ENCODE measurements at regions not wholly inside any gene's neighbourhood (a gene's known extent, or its start where the extent isn't known, plus 50 kb on each side); places are given as distances from the start of the nearest gene placed in this dataset.

GRCh38 chr2:9083287-9083686 is 79.8 kb upstream of the MBOAT2 start:
- Histone ChIP-seq H3K27me3 (ENCODE audit: control insufficient read depth, insufficient read depth, low read length) (no peaks in the 10 kb centered on the region), H3K4me3 (ENCODE audit: low read length) (no peak overlapping the region), H3K27ac (ENCODE audit: low read length) (no peak overlapping the region), H3K9me3 (replicated peaks; ENCODE audit: control insufficient read depth, low read depth, low read length) (peaks cover 6% of the 10 kb centered on the region), H3K36me3 (ENCODE audit: control insufficient read depth, insufficient read depth, low read length) (no peaks in the 10 kb centered on the region), H3K4me1 (ENCODE audit: control insufficient read depth, insufficient read depth, low read length) (peaks cover 2% of the 10 kb centered on the region)
- 63% methylated on average over 2 of the region's 3 CpGs for WGBS (ENCODE audit: insufficient coverage)
- DNase-seq, result no peak

GRCh38 chr2:9082158-9082557 is 78.7 kb upstream of the MBOAT2 start:
- no peak overlapping the region for H3K4me3 ChIP-seq (ENCODE audit: low read length)
- H3K4me1 ChIP-seq (ENCODE audit: control insufficient read depth, insufficient read depth, low read length), result peaks cover 2% of the 10 kb centered on the region
- no peaks in the 10 kb centered on the region for H3K36me3 ChIP-seq (ENCODE audit: control insufficient read depth, insufficient read depth, low read length)
- no peak for DNase-seq
- no peaks in the 10 kb centered on the region for H3K27me3 ChIP-seq (ENCODE audit: control insufficient read depth, insufficient read depth, low read length)
- no peak overlapping the region for H3K27ac ChIP-seq (ENCODE audit: low read length)
- peaks cover 6% of the 10 kb centered on the region for H3K9me3 ChIP-seq (replicated peaks; ENCODE audit: control insufficient read depth, low read depth, low read length)

- no peak for DNase-seq
- H3K27me3 ChIP-seq (ENCODE audit: control insufficient read depth, insufficient read depth, low read length), result no peaks in the 10 kb centered on the region
- H3K9me3 ChIP-seq (replicated peaks; ENCODE audit: control insufficient read depth, low read depth, low read length), result peaks cover 6% of the 10 kb centered on the region
- no peak overlapping the region for H3K4me3 ChIP-seq (ENCODE audit: low read length)
- no CpG with 5 or more reads among the region's 2 CpGs for WGBS (ENCODE audit: insufficient coverage)
- H3K27ac ChIP-seq (ENCODE audit: low read length), result no peak overlapping the region
- no peaks in the 10 kb centered on the region for H3K4me1 ChIP-seq (ENCODE audit: control insufficient read depth, insufficient read depth, low read length)
- no peaks in the 10 kb centered on the region for H3K36me3 ChIP-seq (ENCODE audit: control insufficient read depth, insufficient read depth, low read length)
Measured at GRCh38 chr2:9081750-9082149, 78.3 kb upstream of the MBOAT2 start.

- Histone ChIP-seq H3K9me3 (replicated peaks; ENCODE audit: control insufficient read depth, low read depth, low read length) (peaks cover 6% of the 10 kb centered on the region), H3K27me3 (ENCODE audit: control insufficient read depth, insufficient read depth, low read length) (no peaks in the 10 kb centered on the region), H3K4me3 (ENCODE audit: low read length) (no peak overlapping the region), H3K4me1 (ENCODE audit: control insufficient read depth, insufficient read depth, low read length) (no peaks in the 10 kb centered on the region), H3K27ac (ENCODE audit: low read length) (no peak overlapping the region), H3K36me3 (ENCODE audit: control insufficient read depth, insufficient read depth, low read length) (no peaks in the 10 kb centered on the region)
- 60% methylated on average over 1 of the region's 8 CpGs for WGBS (ENCODE audit: insufficient coverage)
- no peak for DNase-seq
Measured at GRCh38 chr2:9078405-9078804, 74.9 kb upstream of the MBOAT2 start.

- Histone ChIP-seq H3K36me3 (ENCODE audit: control insufficient read depth, insufficient read depth, low read length) (no peaks in the 10 kb centered on the region), H3K27me3 (ENCODE audit: control insufficient read depth, insufficient read depth, low read length) (peaks cover 2% of the 10 kb centered on the region), H3K27ac (ENCODE audit: low read length) (no peak overlapping the region), H3K4me1 (ENCODE audit: control insufficient read depth, insufficient read depth, low read length) (no peaks in the 10 kb centered on the region), H3K9me3 (replicated peaks; ENCODE audit: control insufficient read depth, low read depth, low read length) (peaks cover 6% of the 10 kb centered on the region), H3K4me3 (ENCODE audit: low read length) (no peak overlapping the region)
- DNase-seq, result peak; percentile 81
- WGBS (ENCODE audit: insufficient coverage), result 63% methylated on average over 2 of the region's 2 CpGs
Measured at GRCh38 chr2:9077691-9078090, 74.2 kb upstream of the MBOAT2 start.

GRCh38 chr2:9076755-9077154 is 73.3 kb upstream of the MBOAT2 start:
- Histone ChIP-seq H3K27me3 (ENCODE audit: control insufficient read depth, insufficient read depth, low read length) (peaks cover 2% of the 10 kb centered on the region), H3K36me3 (ENCODE audit: control insufficient read depth, insufficient read depth, low read length) (no peaks in the 10 kb centered on the region), H3K4me1 (ENCODE audit: control insufficient read depth, insufficient read depth, low read length) (no peaks in the 10 kb centered on the region), H3K4me3 (ENCODE audit: low read length) (no peak overlapping the region), H3K9me3 (replicated peaks; ENCODE audit: control insufficient read depth, low read depth, low read length) (peaks cover 5% of the 10 kb centered on the region), H3K27ac (ENCODE audit: low read length) (no peak overlapping the region)
- WGBS (ENCODE audit: insufficient coverage), result no CpG with 5 or more reads among the region's 6 CpGs
- DNase-seq, result no peak

GRCh38 chr2:9076210-9076609 is 72.7 kb upstream of the MBOAT2 start:
- Histone ChIP-seq H3K9me3 (replicated peaks; ENCODE audit: control insufficient read depth, low read depth, low read length) (no peaks in the 10 kb centered on the region), H3K27me3 (ENCODE audit: control insufficient read depth, insufficient read depth, low read length) (peaks cover 2% of the 10 kb centered on the region), H3K27ac (ENCODE audit: low read length) (no peak overlapping the region), H3K4me3 (ENCODE audit: low read length) (no peak overlapping the region), H3K4me1 (ENCODE audit: control insufficient read depth, insufficient read depth, low read length) (no peaks in the 10 kb centered on the region), H3K36me3 (ENCODE audit: control insufficient read depth, insufficient read depth, low read length) (no peaks in the 10 kb centered on the region)
- no CpG with 5 or more reads among the region's 1 CpG for WGBS (ENCODE audit: insufficient coverage)
- no peak for DNase-seq

GRCh38 chr2:9074930-9075329 is 71.4 kb upstream of the MBOAT2 start:
- Histone ChIP-seq H3K36me3 (ENCODE audit: control insufficient read depth, insufficient read depth, low read length) (no peaks in the 10 kb centered on the region), H3K4me1 (ENCODE audit: control insufficient read depth, insufficient read depth, low read length) (no peaks in the 10 kb centered on the region), H3K27ac (ENCODE audit: low read length) (no peak overlapping the region), H3K27me3 (ENCODE audit: control insufficient read depth, insufficient read depth, low read length) (peaks cover 2% of the 10 kb centered on the region), H3K9me3 (replicated peaks; ENCODE audit: control insufficient read depth, low read depth, low read length) (no peaks in the 10 kb centered on the region), H3K4me3 (ENCODE audit: low read length) (no peak overlapping the region)
- no peak for DNase-seq
- 54% methylated on average over 3 of the region's 6 CpGs for WGBS (ENCODE audit: insufficient coverage)

- H3K27ac ChIP-seq (ENCODE audit: low read length), result no peak overlapping the region
- peaks cover 2% of the 10 kb centered on the region for H3K27me3 ChIP-seq (ENCODE audit: control insufficient read depth, insufficient read depth, low read length)
- no peaks in the 10 kb centered on the region for H3K36me3 ChIP-seq (ENCODE audit: control insufficient read depth, insufficient read depth, low read length)
- no peaks in the 10 kb centered on the region for H3K4me1 ChIP-seq (ENCODE audit: control insufficient read depth, insufficient read depth, low read length)
- no peak overlapping the region for H3K4me3 ChIP-seq (ENCODE audit: low read length)
- no peak for DNase-seq
- H3K9me3 ChIP-seq (replicated peaks; ENCODE audit: control insufficient read depth, low read depth, low read length), result peaks cover 4% of the 10 kb centered on the region
- 52% methylated on average over 2 of the region's 6 CpGs for WGBS (ENCODE audit: insufficient coverage)
Measured at GRCh38 chr2:9071584-9072124, 68.2 kb upstream of the MBOAT2 start.

- Histone ChIP-seq H3K36me3 (ENCODE audit: control insufficient read depth, insufficient read depth, low read length) (no peaks in the 10 kb centered on the region), H3K4me1 (ENCODE audit: control insufficient read depth, insufficient read depth, low read length) (no peaks in the 10 kb centered on the region), H3K27me3 (ENCODE audit: control insufficient read depth, insufficient read depth, low read length) (peaks cover 2% of the 10 kb centered on the region), H3K4me3 (ENCODE audit: low read length) (no peak overlapping the region), H3K9me3 (replicated peaks; ENCODE audit: control insufficient read depth, low read depth, low read length) (peaks cover 10% of the 10 kb centered on the region), H3K27ac (ENCODE audit: low read length) (no peak overlapping the region)
- DNase-seq, result no peak
- 71% methylated on average over 2 of the region's 5 CpGs for WGBS (ENCODE audit: insufficient coverage)
Measured at GRCh38 chr2:9071032-9071431, 67.5 kb upstream of the MBOAT2 start.

GRCh38 chr2:9069543-9069942 is 66.1 kb upstream of the MBOAT2 start:
- no peaks in the 10 kb centered on the region for H3K4me1 ChIP-seq (ENCODE audit: control insufficient read depth, insufficient read depth, low read length)
- H3K27me3 ChIP-seq (ENCODE audit: control insufficient read depth, insufficient read depth, low read length), result peaks cover 2% of the 10 kb centered on the region
- H3K27ac ChIP-seq (ENCODE audit: low read length), result no peak overlapping the region
- peaks cover 12% of the 10 kb centered on the region for H3K9me3 ChIP-seq (replicated peaks; ENCODE audit: control insufficient read depth, low read depth, low read length)
- peak; percentile 16 for DNase-seq
- no peak overlapping the region for H3K4me3 ChIP-seq (ENCODE audit: low read length)
- WGBS (ENCODE audit: insufficient coverage), result 72% methylated on average over 2 of the region's 2 CpGs
- no peaks in the 10 kb centered on the region for H3K36me3 ChIP-seq (ENCODE audit: control insufficient read depth, insufficient read depth, low read length)

All from muscle of leg (tissue), 3 donors.